ENCODE measurements at regions not wholly inside any gene's neighbourhood (a gene's known extent, or its start where the extent isn't known, plus 50 kb on each side); places are given as distances from the start of the nearest gene placed in this dataset.

DNA sequence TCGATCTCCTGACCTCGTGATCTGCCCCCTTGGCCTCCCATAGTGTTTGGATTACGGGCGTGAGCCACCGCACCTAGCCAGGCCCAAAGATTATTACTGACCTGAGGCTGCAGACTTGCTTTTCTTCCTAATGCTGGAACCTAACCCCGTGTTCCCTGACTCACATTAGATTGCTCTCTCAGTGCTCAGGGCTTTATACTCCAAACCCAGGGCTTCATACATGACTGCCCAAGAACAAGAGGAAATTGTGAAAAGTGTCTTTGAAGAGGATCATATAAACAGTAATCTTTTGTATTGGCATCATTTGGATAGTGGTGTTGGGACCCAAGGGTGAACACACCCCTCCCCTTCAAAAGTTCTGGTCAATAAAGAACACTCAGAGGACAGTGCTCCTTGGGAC, 233.3 kb upstream of the TAS2R1 start:
- peaks cover 7% of the 10 kb centered on the region for H3K9me3 ChIP-seq (ENCODE audit: low read length)
- no peak overlapping the region for H2AFZ ChIP-seq (ENCODE audit: low read depth, low read length)
- H3K36me3 ChIP-seq (ENCODE audit: insufficient read depth, low read length): no peaks in the 10 kb centered on the region
- H3K27me3 ChIP-seq (ENCODE audit: insufficient read depth, low read length): no peaks in the 10 kb centered on the region
- no peak overlapping the region for H3K4me3 ChIP-seq (ENCODE audit: low read length)
- no peaks in the 10 kb centered on the region for H3K4me1 ChIP-seq (ENCODE audit: insufficient read depth, low read length)

GRCh38 chr5:9861666-9862256, 231.6 kb upstream of the TAS2R1 start:
- no peaks in the 10 kb centered on the region for H3K27me3 ChIP-seq (ENCODE audit: insufficient read depth, low read length)
- no peak overlapping the region for H3K4me3 ChIP-seq (ENCODE audit: low read length)
- H2AFZ ChIP-seq (ENCODE audit: low read depth, low read length): no peak overlapping the region
- H3K9me3 ChIP-seq (ENCODE audit: low read length): peaks cover 4% of the 10 kb centered on the region
- H3K36me3 ChIP-seq (ENCODE audit: insufficient read depth, low read length): no peaks in the 10 kb centered on the region
- no peaks in the 10 kb centered on the region for H3K4me1 ChIP-seq (ENCODE audit: insufficient read depth, low read length)

GRCh38 chr5:9859808-9860207, 229.7 kb upstream of the TAS2R1 start:
- Histone ChIP-seq H2AFZ (ENCODE audit: low read depth, low read length) (no peak overlapping the region), H3K4me1 (ENCODE audit: insufficient read depth, low read length) (no peaks in the 10 kb centered on the region), H3K36me3 (ENCODE audit: insufficient read depth, low read length) (no peaks in the 10 kb centered on the region), H3K27me3 (ENCODE audit: insufficient read depth, low read length) (no peaks in the 10 kb centered on the region), H3K9me3 (ENCODE audit: low read length) (peaks cover 2% of the 10 kb centered on the region), H3K4me3 (ENCODE audit: low read length) (no peak overlapping the region)

- no peaks in the 10 kb centered on the region for H3K27me3 ChIP-seq (ENCODE audit: insufficient read depth, low read length)
- no peaks in the 10 kb centered on the region for H3K36me3 ChIP-seq (ENCODE audit: insufficient read depth, low read length)
- H3K9me3 ChIP-seq (ENCODE audit: low read length): no peaks in the 10 kb centered on the region
- no peak overlapping the region for H2AFZ ChIP-seq (ENCODE audit: low read depth, low read length)
- H3K4me3 ChIP-seq (ENCODE audit: low read length): no peak overlapping the region
- H3K4me1 ChIP-seq (ENCODE audit: insufficient read depth, low read length): no peaks in the 10 kb centered on the region
These were observed 227.9 kb upstream of the TAS2R1 start for GRCh38 chr5:9858043-9858442.

- H3K9me3 ChIP-seq (ENCODE audit: low read length): no peaks in the 10 kb centered on the region
- no peaks in the 10 kb centered on the region for H3K27me3 ChIP-seq (ENCODE audit: insufficient read depth, low read length)
- H3K36me3 ChIP-seq (ENCODE audit: insufficient read depth, low read length): no peaks in the 10 kb centered on the region
- no peaks in the 10 kb centered on the region for H3K4me1 ChIP-seq (ENCODE audit: insufficient read depth, low read length)
- H3K4me3 ChIP-seq (ENCODE audit: low read length): no peak overlapping the region
- no peak overlapping the region for H2AFZ ChIP-seq (ENCODE audit: low read depth, low read length)
These were observed 223.2 kb upstream of the TAS2R1 start for GRCh38 chr5:9853309-9853708.

- Histone ChIP-seq H3K4me1 (ENCODE audit: insufficient read depth, low read length) (no peaks in the 10 kb centered on the region), H2AFZ (ENCODE audit: low read depth, low read length) (no peak overlapping the region), H3K36me3 (ENCODE audit: insufficient read depth, low read length) (no peaks in the 10 kb centered on the region), H3K9me3 (ENCODE audit: low read length) (no peaks in the 10 kb centered on the region), H3K27me3 (ENCODE audit: insufficient read depth, low read length) (no peaks in the 10 kb centered on the region), H3K4me3 (ENCODE audit: low read length) (no peak overlapping the region)
These were observed 222.5 kb upstream of the TAS2R1 start for GRCh38 chr5:9852671-9853070.

DNA sequence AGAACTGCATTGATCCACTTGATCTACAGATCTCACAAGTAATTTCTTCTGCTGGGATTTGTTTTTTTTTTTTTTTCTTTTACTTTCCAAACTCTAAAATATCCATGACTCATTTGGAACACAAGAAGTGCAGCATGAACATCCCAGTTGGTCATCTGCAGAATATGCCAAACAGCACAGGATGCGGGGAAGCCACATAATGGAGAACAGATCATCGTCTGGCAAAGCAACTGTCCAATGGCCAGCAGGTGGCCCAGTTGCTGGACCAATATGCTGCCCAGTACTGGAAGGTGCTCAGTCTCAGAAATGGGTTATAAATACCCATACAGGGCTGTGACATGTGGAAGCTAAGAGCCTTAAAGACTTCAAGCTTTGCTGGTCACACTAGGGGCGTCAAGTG, 221.3 kb upstream of the TAS2R1 start:
- Histone ChIP-seq H3K4me3 (ENCODE audit: low read length) (no peak overlapping the region), H3K9me3 (ENCODE audit: low read length) (no peaks in the 10 kb centered on the region), H3K4me1 (ENCODE audit: insufficient read depth, low read length) (no peaks in the 10 kb centered on the region), H2AFZ (ENCODE audit: low read depth, low read length) (no peak overlapping the region), H3K27me3 (ENCODE audit: insufficient read depth, low read length) (no peaks in the 10 kb centered on the region), H3K36me3 (ENCODE audit: insufficient read depth, low read length) (no peaks in the 10 kb centered on the region)

DNA sequence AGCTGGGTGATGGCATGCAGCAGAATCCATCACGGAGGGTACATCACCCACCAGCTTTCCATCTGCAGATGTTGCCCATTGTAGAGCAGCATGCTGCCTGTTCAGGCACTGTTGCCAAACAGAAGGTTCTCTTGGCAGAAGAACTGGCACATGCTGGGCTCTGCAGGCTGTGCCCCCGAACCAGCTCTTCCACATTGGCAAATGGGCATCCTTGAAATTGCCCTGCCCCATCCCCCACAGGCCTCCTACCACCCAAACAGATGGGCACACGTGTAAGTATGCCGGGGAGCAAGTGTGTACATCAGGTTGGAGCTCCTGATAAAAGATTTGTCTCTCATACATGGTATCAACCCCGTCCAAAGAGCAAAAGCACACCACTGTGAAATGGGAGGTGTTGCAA, 220.3 kb upstream of the TAS2R1 start:
- Histone ChIP-seq H2AFZ (ENCODE audit: low read depth, low read length) (no peak overlapping the region), H3K27me3 (ENCODE audit: insufficient read depth, low read length) (no peaks in the 10 kb centered on the region)

DNA sequence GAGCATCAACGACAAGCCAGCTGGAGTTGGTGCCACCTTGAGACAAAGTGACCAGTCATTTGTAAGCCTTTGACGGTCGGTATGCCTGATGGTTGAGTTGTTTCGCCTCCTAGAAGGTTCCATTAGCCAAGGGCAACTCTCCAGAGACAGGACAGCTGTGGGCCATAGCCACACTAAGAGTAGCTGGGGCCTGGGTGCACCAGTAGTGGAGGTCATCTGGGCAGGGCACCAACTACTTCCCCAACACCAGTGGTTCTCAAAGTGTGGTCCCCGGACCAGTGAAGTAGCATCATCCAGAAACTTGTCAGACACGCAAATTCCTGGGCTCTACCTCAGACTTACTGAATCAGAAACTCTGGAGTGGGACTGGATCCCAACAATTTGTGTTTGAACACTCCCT, 217.5 kb upstream of the TAS2R1 start:
- no peak overlapping the region for H2AFZ ChIP-seq (ENCODE audit: low read depth, low read length)
- H3K9me3 ChIP-seq (ENCODE audit: low read length): no peaks in the 10 kb centered on the region
- H3K4me3 ChIP-seq (ENCODE audit: low read length): no peak overlapping the region
- no peaks in the 10 kb centered on the region for H3K4me1 ChIP-seq (ENCODE audit: insufficient read depth, low read length)
- H3K36me3 ChIP-seq (ENCODE audit: insufficient read depth, low read length): no peaks in the 10 kb centered on the region
- H3K27me3 ChIP-seq (ENCODE audit: insufficient read depth, low read length): no peaks in the 10 kb centered on the region

More for the DNA sequence above, 220.3 kb upstream of the TAS2R1 start:
- H3K4me1 ChIP-seq (ENCODE audit: insufficient read depth, low read length): no peaks in the 10 kb centered on the region
- H3K9me3 ChIP-seq (ENCODE audit: low read length): no peaks in the 10 kb centered on the region
- H3K36me3 ChIP-seq (ENCODE audit: insufficient read depth, low read length): no peaks in the 10 kb centered on the region
- no peak overlapping the region for H3K4me3 ChIP-seq (ENCODE audit: low read length)

GRCh38 chr5:9845185-9845584, 215.0 kb upstream of the TAS2R1 start:
- H3K9me3 ChIP-seq (ENCODE audit: low read length): no peaks in the 10 kb centered on the region
- H3K4me3 ChIP-seq (ENCODE audit: low read length): no peak overlapping the region
- H3K4me1 ChIP-seq (ENCODE audit: insufficient read depth, low read length): no peaks in the 10 kb centered on the region
- H2AFZ ChIP-seq (ENCODE audit: low read depth, low read length): no peak overlapping the region
- no peaks in the 10 kb centered on the region for H3K36me3 ChIP-seq (ENCODE audit: insufficient read depth, low read length)
- no peaks in the 10 kb centered on the region for H3K27me3 ChIP-seq (ENCODE audit: insufficient read depth, low read length)

- no peak overlapping the region for H3K4me3 ChIP-seq (ENCODE audit: low read length)
- H3K27me3 ChIP-seq (ENCODE audit: insufficient read depth, low read length): no peaks in the 10 kb centered on the region
- no peaks in the 10 kb centered on the region for H3K9me3 ChIP-seq (ENCODE audit: low read length)
- no peak overlapping the region for H2AFZ ChIP-seq (ENCODE audit: low read depth, low read length)
- no peaks in the 10 kb centered on the region for H3K36me3 ChIP-seq (ENCODE audit: insufficient read depth, low read length)
- H3K4me1 ChIP-seq (ENCODE audit: insufficient read depth, low read length): no peaks in the 10 kb centered on the region
These were observed 211.5 kb upstream of the TAS2R1 start for GRCh38 chr5:9841516-9842170.

- Histone ChIP-seq H3K9me3 (ENCODE audit: low read length) (no peaks in the 10 kb centered on the region), H2AFZ (ENCODE audit: low read depth, low read length) (no peak overlapping the region), H3K27me3 (ENCODE audit: insufficient read depth, low read length) (no peaks in the 10 kb centered on the region), H3K4me1 (ENCODE audit: insufficient read depth, low read length) (no peaks in the 10 kb centered on the region), H3K36me3 (ENCODE audit: insufficient read depth, low read length) (no peaks in the 10 kb centered on the region), H3K4me3 (ENCODE audit: low read length) (no peak overlapping the region)
These were observed 208.8 kb upstream of the TAS2R1 start for GRCh38 chr5:9838916-9839315.

DNA sequence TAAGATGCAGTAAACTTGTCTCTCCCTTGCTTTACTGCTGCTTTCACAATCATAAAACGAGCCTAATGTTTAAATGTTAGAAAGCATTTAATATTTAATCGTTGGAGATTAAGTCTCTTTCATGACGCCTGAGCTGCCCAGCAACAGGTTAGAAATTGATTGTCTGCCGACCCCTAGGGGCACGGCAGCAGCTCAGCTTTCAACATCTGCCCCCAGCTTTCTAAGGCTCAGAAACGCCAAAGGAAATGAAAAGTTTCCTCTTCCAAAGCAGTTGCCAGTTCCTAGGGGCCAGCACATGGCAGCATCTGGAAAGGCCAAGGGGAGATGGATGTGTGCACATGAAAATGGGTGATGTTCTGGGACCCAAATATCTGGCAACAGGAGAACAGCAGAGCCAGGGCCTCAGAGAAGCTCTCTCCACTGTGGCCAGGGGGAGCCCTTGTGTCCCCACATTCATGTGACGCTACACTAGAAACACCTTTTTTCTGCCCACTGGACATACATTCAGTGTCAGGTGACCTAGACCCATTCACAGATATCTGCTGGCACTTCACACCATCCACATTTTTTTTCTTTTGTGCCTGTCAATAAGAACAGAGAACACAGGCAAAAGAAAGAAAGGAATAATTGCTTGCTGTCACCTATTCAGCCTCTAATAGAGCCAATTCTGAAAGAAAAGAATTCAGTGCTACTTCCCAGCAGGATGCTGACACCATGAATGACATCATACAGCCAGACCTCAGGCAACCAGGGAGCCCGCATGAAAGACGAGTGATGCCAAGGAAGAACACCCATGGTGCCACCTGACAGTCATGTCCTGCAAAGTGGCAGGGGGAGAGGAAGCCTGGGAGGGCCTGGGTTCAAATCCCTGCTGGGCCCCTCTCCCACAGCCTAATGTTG, 205.0 kb upstream of the TAS2R1 start:
- H3K9me3 ChIP-seq (ENCODE audit: low read length): no peaks in the 10 kb centered on the region
- H3K4me1 ChIP-seq (ENCODE audit: insufficient read depth, low read length): no peaks in the 10 kb centered on the region
- H3K4me3 ChIP-seq (ENCODE audit: low read length): no peak overlapping the region
- H2AFZ ChIP-seq (ENCODE audit: low read depth, low read length): no peak overlapping the region
- H3K27me3 ChIP-seq (ENCODE audit: insufficient read depth, low read length): no peaks in the 10 kb centered on the region
- H3K36me3 ChIP-seq (ENCODE audit: insufficient read depth, low read length): no peaks in the 10 kb centered on the region
